ENCODE measurements at regions not wholly inside any gene's neighbourhood (a gene's known extent, or its start where the extent isn't known, plus 50 kb on each side); places are given as distances from the start of the nearest gene placed in this dataset.

DNA sequence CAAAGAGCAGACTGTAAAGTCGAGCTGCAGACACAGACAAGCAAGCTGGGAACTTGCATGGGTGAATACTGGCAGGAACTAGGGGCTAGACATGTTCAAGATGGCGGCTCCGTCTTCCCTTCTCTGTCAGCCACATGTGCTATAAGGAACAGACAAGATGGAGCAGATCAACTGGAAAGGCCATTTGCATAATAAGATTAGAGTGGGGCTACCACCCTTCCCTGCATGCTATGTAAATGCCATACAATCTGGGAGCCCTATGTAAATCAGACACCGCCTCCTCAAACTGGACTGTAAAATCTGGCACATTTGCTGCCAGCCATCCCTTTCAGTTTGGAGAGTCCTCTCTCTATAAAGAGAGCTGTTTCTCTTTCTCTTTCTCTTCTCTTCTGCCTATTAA lies 640.1 kb upstream of the CDH8 start:
- Histone ChIP-seq H3K4me3 (no peak overlapping the region), H3K27me3 (no peaks in the 10 kb centered on the region), H3K4me1 (no peaks in the 10 kb centered on the region), H3K9me3 (no peaks in the 10 kb centered on the region), H3K36me3 (no peaks in the 10 kb centered on the region), H3K27ac (no peak overlapping the region)
- DNase-seq (no peak), FAIRE-seq (no peak), ATAC-seq (no peak)
- intact Hi-C loops (cut with DNase I): no loop called here
- TF ChIP-seq, protein P1, sequence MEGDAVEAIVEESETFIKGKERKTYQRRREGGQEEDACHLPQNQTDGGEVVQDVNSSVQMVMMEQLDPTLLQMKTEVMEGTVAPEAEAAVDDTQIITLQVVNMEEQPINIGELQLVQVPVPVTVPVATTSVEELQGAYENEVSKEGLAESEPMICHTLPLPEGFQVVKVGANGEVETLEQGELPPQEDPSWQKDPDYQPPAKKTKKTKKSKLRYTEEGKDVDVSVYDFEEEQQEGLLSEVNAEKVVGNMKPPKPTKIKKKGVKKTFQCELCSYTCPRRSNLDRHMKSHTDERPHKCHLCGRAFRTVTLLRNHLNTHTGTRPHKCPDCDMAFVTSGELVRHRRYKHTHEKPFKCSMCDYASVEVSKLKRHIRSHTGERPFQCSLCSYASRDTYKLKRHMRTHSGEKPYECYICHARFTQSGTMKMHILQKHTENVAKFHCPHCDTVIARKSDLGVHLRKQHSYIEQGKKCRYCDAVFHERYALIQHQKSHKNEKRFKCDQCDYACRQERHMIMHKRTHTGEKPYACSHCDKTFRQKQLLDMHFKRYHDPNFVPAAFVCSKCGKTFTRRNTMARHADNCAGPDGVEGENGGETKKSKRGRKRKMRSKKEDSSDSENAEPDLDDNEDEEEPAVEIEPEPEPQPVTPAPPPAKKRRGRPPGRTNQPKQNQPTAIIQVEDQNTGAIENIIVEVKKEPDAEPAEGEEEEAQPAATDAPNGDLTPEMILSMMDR (IDR thresholded peaks at IDR 0.05): no peak
- WGBS, 2 donors: 51 to 62% methylated on average over 4 of the region's 4 CpGs

DNA sequence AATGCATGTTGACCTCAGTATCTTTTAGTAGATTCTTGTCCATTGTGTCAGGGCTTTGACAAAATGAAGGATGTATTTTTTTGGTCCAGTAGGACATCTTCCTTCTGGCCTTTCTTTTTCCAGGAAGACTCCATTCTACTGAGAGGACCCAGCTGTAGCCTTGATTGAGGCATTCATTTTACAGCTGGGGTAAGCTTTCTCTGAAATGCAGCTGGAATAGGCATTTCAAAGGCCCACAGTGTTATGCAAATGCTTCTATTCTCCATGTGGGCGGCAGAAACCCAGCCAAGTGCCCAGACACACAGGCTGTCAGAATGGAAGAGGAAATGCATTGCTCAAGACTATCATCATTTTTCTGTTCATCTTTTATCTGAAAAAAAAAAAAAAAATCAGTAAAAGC lies 629.0 kb upstream of the CDH8 start:
- no peaks in the 10 kb centered on the region for H3K27me3 ChIP-seq
- H3K4me1 ChIP-seq: no peaks in the 10 kb centered on the region
- no peak overlapping the region for H3K4me3 ChIP-seq
- no peak for ATAC-seq
- H3K27ac ChIP-seq: no peak overlapping the region
- WGBS, 2 donors: 95 to 100% methylated on average over 1 of the region's 1 CpG
- no peak for DNase-seq
- H3K9me3 ChIP-seq: no peaks in the 10 kb centered on the region
- intact Hi-C loops (cut with DNase I): no loop called here
- no peaks in the 10 kb centered on the region for H3K36me3 ChIP-seq
- no peak for FAIRE-seq
- TF ChIP-seq, protein P1 (IDR thresholded peaks at IDR 0.05): no peak

DNA sequence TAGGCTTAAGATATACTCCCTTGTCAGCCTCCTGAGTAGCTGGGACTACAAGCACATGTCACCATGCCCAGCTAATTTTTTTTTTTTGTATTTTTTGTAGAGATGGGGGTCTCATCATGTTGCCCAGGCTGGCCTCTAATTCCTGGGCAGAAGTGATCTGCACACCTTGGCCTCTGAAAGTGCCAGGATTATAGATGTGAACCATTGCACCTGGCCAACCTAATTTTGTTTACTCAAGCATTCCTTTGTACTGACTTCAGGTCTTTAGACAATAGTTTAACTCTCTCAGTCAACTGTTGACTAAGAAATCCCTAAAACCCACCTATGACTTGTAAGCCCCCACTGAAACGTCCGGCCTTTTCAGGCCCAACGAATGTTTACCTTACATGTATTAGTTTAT lies 628.3 kb upstream of the CDH8 start:
- FAIRE-seq: no peak
- WGBS, 2 donors: 25 to 29% methylated on average over 3 of the region's 3 CpGs
- peak in 2 of 6 donors; percentile 7 to 16 for DNase-seq

DNA sequence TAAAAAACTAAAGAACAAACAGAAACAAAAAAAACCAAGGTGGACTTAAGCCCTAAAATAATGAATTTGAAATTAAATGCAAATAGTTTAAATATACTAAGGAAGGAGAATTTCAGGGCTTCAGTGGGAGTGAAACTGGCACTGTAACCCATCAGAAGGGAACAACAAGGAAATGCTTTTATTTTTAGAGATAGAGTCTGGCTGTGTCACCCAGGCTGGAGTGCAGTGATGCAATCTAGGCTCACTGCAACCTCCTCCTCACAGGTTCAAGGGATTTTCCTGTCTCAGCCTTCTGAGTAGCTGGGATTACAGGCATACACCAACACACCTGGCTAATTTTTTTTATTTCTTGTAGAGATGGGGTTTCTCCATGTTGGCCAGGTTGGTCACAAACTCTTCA lies 625.2 kb upstream of the CDH8 start:
- Histone ChIP-seq H3K4me3 (no peak overlapping the region), H3K9me3 (no peaks in the 10 kb centered on the region), H3K36me3 (no peaks in the 10 kb centered on the region), H3K4me1 (no peaks in the 10 kb centered on the region), H3K27me3 (no peaks in the 10 kb centered on the region), H3K27ac (no peak overlapping the region)
- TF ChIP-seq, protein P1 (IDR thresholded peaks at IDR 0.05): no peak
- ATAC-seq (peak in 1 of 4 donors; percentile 55), DNase-seq (no peak), FAIRE-seq (no peak)
- intact Hi-C loops (cut with DNase I): no loop called here

More for the DNA sequence above, 628.3 kb upstream of the CDH8 start:
- peak; percentile 41 to 88 (median 54) for ATAC-seq
- intact Hi-C loops (cut with DNase I): no loop called here
- Histone ChIP-seq H3K9me3 (no peaks in the 10 kb centered on the region), H3K27me3 (no peaks in the 10 kb centered on the region), H3K27ac (no peak overlapping the region), H3K4me3 (no peak overlapping the region), H3K36me3 (no peaks in the 10 kb centered on the region), H3K4me1 (no peaks in the 10 kb centered on the region)
- TF ChIP-seq, protein P1 (IDR thresholded peaks at IDR 0.05): no peak

DNA sequence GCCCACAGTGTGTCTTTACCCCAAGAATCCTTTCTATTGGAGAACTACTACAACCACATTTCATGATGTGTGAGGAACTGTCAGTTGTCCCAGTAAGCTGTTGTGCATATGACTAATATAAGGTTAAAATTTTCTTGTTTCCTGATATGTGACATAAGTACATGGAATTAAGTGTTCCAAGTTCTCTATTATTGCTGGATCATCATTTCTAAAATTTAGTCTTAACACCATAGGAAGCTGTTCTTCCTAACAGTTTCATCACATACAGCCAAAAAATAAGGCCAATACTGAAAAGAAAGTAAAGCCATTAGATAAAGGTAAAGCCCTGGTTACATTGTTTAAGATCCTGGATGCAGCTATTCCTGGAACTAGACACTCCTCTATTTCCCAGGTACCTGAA lies 620.9 kb upstream of the CDH8 start:
- DNase-seq (no peak), FAIRE-seq (no peak), ATAC-seq (no peak)
- no peaks in the 10 kb centered on the region for H3K9me3 ChIP-seq
- H3K36me3 ChIP-seq: no peaks in the 10 kb centered on the region
- no peaks in the 10 kb centered on the region for H3K27me3 ChIP-seq
- TF ChIP-seq, protein P1 (IDR thresholded peaks at IDR 0.05): no peak
- intact Hi-C loops (cut with DNase I): no loop called here
- H3K4me3 ChIP-seq: no peak overlapping the region
- H3K27ac ChIP-seq: no peak overlapping the region
- no peaks in the 10 kb centered on the region for H3K4me1 ChIP-seq

Data from pancreas (tissue), 10 donors.